NCI-H446 treated with DMSO at 0.1 percent for 48 hours (cell line): ENCODE measurements at regions not wholly inside any gene's neighbourhood (a gene's known extent, or its start where the extent isn't known, plus 50 kb on each side); places are given as distances from the start of the nearest gene placed in this dataset.
"Not testable (repeated sequence)": the region's sequence is repeated elsewhere in the genome, so short reads cannot be mapped to it uniquely, and the experiment has no call there.

Experiments
- DNase-seq: peaks from one replicate; lab custom pipeline; 2025; lab: John Stamatoyannopoulos, UW

DNA sequence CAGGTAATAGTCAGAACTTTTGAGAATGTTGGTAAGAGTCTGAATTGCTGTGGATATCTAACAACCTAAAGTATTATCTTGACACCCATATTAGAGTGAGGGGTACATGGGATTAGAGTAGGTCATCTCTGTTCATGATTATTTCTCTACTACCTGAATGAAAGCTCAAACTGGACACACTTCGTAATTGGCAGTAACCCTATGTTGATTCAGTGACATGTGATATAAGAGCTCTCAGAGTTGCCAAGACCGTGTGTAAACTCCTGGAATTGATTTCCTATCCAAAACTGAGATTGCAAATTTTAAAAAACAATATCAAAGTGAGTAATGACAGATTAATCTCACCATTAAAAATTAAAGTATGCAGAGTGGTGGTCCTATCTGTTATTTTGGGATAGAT lies 214.8 kb upstream of the ARHGEF26 start:
- DNase-seq: no peak

DNA sequence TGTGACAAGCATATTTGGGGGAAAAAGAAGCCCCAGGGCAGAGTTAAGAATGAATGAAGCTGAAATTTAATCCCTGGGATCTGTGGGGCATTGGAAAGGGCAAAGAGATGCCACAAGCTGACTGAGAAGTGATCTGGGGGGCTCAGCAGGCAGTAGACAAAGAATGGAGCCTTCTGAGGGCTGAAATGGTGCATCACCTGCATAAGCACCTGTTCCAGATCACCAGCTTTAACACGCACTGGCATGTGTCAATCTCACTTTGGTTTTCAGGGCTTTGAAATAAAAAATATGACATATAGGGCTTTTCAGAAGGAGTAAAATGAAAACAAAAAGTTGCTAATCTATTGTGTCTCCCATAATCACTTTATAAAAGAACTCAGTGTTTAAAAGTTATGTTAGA lies 210.8 kb upstream of the ARHGEF26 start:
- DNase-seq: no peak

GRCh38 chr3:153911116-153911515 lies 210.1 kb upstream of the ARHGEF26 start:
- DNase-seq: no peak

DNA sequence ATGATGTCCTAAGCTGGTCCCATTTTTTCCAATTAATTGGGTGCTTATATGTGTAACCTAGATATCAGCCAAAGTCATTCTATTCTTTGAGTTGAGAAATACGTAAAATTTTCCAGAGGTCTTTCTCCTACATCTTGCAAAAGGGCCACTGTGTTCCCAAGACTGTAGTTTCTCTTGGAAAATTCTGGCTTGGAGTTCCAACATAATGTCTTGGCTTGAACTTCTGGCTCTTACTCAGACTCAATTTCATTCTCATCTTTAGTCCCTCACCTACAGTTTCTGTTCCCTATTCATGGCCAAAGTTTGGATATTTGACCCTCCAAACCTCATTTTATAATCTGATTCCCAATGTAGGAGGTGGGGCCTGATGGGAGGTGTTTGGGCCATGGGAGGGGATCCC lies 201.4 kb upstream of the ARHGEF26 start:
- no peak for DNase-seq

DNA sequence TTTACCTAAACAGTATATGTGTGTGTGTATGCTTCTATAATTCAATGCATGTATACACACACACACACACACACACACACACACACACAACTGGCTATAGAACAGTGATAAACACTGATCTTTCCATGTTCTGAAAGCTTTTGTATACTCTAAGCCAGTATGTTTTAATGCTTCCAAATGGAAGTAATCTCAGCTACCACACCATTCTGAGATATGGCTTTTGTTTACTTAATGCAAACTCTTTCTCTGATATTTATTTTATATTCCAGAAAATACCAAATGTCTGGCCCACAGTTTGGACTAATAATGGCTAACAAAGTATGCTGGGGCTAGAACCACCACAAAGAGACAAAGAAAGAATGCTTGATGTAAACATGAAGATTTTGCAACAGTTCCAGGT lies 199.4 kb upstream of the ARHGEF26 start:
- no peak for DNase-seq

DNA sequence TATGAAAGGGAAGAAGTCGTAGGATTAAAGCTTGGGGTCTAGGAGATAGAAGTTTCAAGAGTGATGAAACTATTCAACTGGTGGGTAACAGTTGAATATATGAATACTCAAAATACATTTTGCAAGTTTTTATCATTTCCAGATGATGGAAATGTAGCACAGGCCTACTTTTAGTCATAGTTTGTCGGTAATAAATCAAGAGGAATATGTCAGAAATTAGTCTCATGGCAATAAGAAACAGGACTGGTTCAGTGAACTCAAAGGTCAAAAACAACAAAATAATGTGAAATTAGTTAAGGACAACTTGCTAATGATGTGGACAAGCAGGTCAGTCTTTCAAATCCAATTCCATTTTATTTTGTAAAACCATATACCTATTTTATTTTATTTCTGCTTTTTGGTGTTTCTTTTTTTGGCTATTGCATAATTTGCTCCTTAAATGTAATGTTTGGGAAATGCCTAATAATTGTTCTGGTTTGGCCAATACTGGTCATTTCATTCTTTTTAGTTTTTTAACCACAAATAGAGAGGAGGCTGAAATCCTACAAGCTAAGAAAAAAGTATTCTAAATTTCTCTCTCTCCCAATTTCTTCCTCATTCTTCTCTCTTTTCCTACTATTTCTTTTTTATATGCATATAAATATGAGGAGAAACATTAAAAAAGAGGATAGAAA lies 195.2 kb upstream of the ARHGEF26 start:
- no peak for DNase-seq

- DNase-seq: no peak
Observed at GRCh38 chr3:153927107-153927506, 194.1 kb upstream of the ARHGEF26 start.

DNA sequence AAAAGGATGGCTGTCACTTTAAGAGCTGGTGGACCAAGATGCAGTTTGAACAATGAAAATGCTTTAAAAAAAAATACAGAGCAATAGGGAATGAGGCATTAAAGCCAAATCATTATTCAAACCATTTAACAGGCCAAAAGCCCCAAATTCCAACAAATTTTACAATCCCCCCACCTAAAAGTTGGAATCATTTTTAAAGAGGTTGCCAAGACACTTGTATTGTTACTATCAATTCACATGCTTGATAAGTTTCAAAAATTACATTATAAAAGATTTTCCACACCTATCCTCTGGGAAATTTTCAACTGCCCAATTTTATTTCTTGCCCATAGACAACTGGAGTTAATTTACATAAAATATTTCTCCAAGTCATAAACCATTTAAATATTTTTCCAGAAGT lies 192.3 kb upstream of the ARHGEF26 start:
- DNase-seq: no peak

DNA sequence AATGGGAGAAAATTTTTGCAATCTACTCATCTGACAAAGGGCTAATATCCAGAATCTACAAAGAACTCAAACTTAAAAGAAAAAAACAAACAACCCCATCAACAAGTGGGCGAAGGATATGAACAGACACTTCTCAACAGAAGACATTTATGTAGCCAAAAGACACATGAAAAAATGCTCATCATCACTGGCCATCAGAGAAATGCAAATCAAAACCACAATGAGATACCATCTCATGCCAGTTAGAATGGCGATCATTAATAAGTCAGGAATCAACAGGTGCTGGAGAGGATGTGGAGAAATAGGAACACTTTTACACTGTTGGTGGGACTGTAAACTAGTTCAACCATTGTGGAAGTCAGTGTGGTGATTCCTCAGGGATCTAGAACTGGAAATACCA lies 187.7 kb upstream of the ARHGEF26 start:
- not testable (repeated sequence) for DNase-seq

GRCh38 chr3:153944084-153944483 lies 177.1 kb upstream of the ARHGEF26 start:
- no peak for DNase-seq

DNA sequence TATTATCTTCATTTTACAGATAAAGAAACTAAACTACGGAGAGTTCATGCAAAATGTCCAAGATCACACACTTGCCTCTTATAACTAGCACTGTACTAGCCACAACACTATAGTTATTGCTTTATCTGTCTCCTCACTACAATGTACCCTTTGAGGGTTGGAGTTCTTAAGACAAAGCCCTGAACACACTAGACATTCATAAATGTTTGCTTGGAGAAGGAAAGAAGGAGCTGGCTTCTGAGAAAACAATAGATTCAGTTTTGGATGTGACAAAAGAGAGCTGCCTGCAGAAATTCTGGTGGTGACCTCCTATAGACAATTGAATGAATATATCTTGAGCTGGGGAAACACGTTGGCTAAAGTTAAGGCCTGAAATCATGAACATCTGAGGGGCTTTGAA lies 169.9 kb upstream of the ARHGEF26 start:
- DNase-seq: no peak

- no peak for DNase-seq
Observed at GRCh38 chr3:153952091-153952490, 169.1 kb upstream of the ARHGEF26 start.

DNA sequence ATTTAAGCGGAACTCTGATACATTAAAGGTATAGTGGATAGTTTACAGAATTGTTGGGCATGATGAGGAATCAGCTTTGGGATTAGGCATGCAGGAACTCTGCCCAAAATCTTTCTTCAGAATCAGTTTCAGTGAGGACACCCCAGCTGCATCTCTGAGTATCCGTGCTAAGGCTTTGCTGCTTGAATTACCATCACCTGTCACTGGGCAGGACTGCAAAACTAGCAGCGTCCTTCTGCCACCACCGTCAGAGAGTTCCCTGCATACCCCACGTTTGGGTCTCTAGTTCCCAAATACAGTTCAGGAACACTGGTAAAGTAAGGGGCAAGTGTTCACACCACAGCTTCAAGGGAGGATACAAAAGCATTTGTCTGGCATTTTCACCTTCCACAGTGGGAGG lies 164.6 kb upstream of the ARHGEF26 start:
- DNase-seq: no peak

GRCh38 chr3:153957421-153957820 lies 163.8 kb upstream of the ARHGEF26 start:
- no peak for DNase-seq

- DNase-seq: no peak
Observed at GRCh38 chr3:153958635-153959595, 162.3 kb upstream of the ARHGEF26 start.

- DNase-seq: no peak
Observed at GRCh38 chr3:153960458-153961074, 160.6 kb upstream of the ARHGEF26 start.

- no peak for DNase-seq
Observed at GRCh38 chr3:153961494-153961893, 159.7 kb upstream of the ARHGEF26 start.

DNA sequence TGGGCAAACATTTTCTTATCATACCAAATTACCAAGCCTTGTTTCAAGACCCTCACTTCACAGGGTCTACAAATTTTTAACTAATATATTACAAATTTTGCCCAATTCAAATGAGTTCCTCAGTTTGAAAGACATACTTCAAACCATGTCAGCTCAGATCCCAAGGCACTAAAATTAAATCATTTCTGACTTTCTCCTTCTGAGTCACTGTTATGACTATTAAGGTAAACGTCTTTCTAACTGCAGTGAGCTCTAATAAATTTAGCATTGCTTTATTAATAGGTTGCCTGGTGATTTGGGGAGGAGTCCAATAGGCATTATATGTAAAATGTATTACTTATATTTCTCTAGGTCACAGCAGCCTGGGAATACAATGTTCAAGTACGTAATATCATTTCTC lies 158.2 kb upstream of the ARHGEF26 start:
- DNase-seq: no peak

GRCh38 chr3:153967260-153967659 lies 153.9 kb upstream of the ARHGEF26 start:
- DNase-seq: no peak

DNA sequence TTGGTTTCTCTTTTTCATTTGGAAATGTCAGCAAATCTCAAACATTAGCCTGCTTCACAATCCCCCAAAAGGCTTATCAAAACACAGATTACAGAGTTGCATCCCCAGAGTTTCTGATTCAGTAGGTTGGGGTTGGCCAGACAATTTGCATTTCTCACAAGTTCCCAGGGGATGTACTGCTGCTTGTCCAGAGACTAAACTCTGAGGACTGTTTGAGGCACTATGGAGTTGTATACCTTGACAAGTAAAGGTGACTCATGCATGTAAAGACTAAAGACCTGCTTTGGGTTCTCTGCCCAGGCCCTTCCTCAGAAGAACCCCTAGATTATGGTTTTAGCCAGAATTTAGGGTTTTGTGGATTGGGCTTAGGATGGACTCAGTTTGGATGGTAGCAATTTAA lies 151.1 kb upstream of the ARHGEF26 start:
- DNase-seq: no peak

GRCh38 chr3:153970741-153971347 lies 150.3 kb upstream of the ARHGEF26 start:
- no peak for DNase-seq

GRCh38 chr3:153972862-153973261 lies 148.3 kb upstream of the ARHGEF26 start:
- no peak for DNase-seq
